ENCODE measurements at regions not wholly inside any gene's neighbourhood (a gene's known extent, or its start where the extent isn't known, plus 50 kb on each side); places are given as distances from the start of the nearest gene placed in this dataset.

DNA sequence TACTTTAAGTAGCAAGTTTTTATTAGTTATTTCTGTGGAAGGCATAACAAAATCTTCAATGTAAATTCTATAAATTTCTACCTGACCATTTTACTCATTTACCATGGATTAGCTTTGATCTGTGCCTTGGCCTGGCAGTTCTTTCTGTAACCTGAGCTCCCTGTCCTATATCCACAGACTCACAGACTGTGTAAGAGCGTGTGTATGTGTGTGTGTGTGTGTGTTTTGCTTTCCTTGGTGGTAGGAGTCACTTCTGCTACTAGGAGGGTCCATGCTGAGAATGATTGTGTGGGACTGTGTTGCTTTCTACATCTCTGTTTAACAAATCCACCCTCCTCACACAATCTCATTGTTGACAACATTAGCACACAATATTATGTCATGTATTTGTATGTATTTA, 221.2 kb upstream of the PELI2 start:
- TF ChIP-seq, protein P1, sequence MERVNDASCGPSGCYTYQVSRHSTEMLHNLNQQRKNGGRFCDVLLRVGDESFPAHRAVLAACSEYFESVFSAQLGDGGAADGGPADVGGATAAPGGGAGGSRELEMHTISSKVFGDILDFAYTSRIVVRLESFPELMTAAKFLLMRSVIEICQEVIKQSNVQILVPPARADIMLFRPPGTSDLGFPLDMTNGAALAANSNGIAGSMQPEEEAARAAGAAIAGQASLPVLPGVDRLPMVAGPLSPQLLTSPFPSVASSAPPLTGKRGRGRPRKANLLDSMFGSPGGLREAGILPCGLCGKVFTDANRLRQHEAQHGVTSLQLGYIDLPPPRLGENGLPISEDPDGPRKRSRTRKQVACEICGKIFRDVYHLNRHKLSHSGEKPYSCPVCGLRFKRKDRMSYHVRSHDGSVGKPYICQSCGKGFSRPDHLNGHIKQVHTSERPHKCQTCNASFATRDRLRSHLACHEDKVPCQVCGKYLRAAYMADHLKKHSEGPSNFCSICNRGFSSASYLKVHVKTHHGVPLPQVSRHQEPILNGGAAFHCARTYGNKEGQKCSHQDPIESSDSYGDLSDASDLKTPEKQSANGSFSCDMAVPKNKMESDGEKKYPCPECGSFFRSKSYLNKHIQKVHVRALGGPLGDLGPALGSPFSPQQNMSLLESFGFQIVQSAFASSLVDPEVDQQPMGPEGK (CRISPR knock-in tag; IDR thresholded peaks at IDR 0.05; ENCODE audit: borderline replicate concordance): no peak
- TF ChIP-seq OSR1 (CRISPR knock-in tag; IDR thresholded peaks at IDR 0.05) (no peak), ARNTL (CRISPR knock-in tag; IDR thresholded peaks at IDR 0.05; ENCODE audit: borderline replicate concordance, low read depth) (no peak), ZNF565 (CRISPR knock-in tag; conservative IDR thresholded peaks at IDR 0.05; ENCODE audit: low read depth) (no peak), TCF4 (CRISPR knock-in tag; IDR thresholded peaks at IDR 0.05; ENCODE audit: borderline replicate concordance) (no peak), ISL1 (CRISPR knock-in tag; IDR thresholded peaks at IDR 0.05) (no peak), CREB5 (CRISPR knock-in tag; IDR thresholded peaks at IDR 0.05; ENCODE audit: low read depth) (no peak)

Data from SK-N-SH treated with all-trans-retinoic acid at 6 μM for 48 hours (cell line).